ENCODE measurements at regions not wholly inside any gene's neighbourhood (a gene's known extent, or its start where the extent isn't known, plus 50 kb on each side); places are given as distances from the start of the nearest gene placed in this dataset.

- TF ChIP-seq CTCF (IDR thresholded peaks at IDR 0.05; ENCODE audit: borderline replicate concordance, extremely low read depth, low read length, poor library complexity, severe bottlenecking) (no peak), EZH2 (IDR thresholded peaks at IDR 0.05; ENCODE audit: borderline replicate concordance, low read depth, low read length, severe bottlenecking) (no peak)
Observed at GRCh38 chr7:119945822-119946221, 327.2 kb upstream of the KCND2 start.

Measured in DND-41 (cell line).